ENCODE measurements at regions not wholly inside any gene's neighbourhood (a gene's known extent, or its start where the extent isn't known, plus 50 kb on each side); places are given as distances from the start of the nearest gene placed in this dataset.

GRCh38 chr15:70473581-70474370 lies 289.6 kb downstream of the UACA start:
- no peaks in the 10 kb centered on the region for H3K27me3 ChIP-seq (ENCODE audit: insufficient read depth, low read depth, low read length)
- no peaks in the 10 kb centered on the region for H3K36me3 ChIP-seq (ENCODE audit: insufficient read depth, low read length)
- H3K9ac ChIP-seq (ENCODE audit: low read length), result no peak overlapping the region
- TF ChIP-seq SMC3 (conservative IDR thresholded peaks at IDR 0.05; ENCODE audit: poor library complexity) (no peak), TAF1 (IDR thresholded peaks at IDR 0.05; ENCODE audit: low read depth) (no peak), EZH2 (IDR thresholded peaks at IDR 0.05; ENCODE audit: borderline replicate concordance, insufficient read depth, low read length, poor library complexity, severe bottlenecking) (no peak), RAD21 (conservative IDR thresholded peaks at IDR 0.05) (no peak), REST (IDR thresholded peaks at IDR 0.05; ENCODE audit: borderline replicate concordance) (no peak), EP300 (conservative IDR thresholded peaks at IDR 0.05; ENCODE audit: poor library complexity, severe bottlenecking) (no peak), POLR2AphosphoS5 (IDR thresholded peaks at IDR 0.05) (no peak), CTCF (IDR thresholded peaks at IDR 0.05; ENCODE audit: poor library complexity, severe bottlenecking) (no peak), MXI1 (conservative IDR thresholded peaks at IDR 0.05; ENCODE audit: poor library complexity, severe bottlenecking) (no peak)
- H4K20me1 ChIP-seq (ENCODE audit: insufficient read depth), result no peaks in the 10 kb centered on the region
- no peak overlapping the region for H2AFZ ChIP-seq (ENCODE audit: low read depth, low read length)
- H3K27ac ChIP-seq (ENCODE audit: low read length), result no peak overlapping the region
- H3K79me2 ChIP-seq (replicated peaks; ENCODE audit: insufficient read depth, low read length), result no peaks in the 10 kb centered on the region
- H3F3A ChIP-seq (ENCODE audit: insufficient read depth, low read length, poor library complexity, severe bottlenecking), result no peaks in the 10 kb centered on the region
- H3K4me3 ChIP-seq (ENCODE audit: low read length), result no peak overlapping the region
- H3K4me2 ChIP-seq (ENCODE audit: low read length), result no peak overlapping the region
- H3K9me2 ChIP-seq (ENCODE audit: insufficient read depth, low read length), result no peaks in the 10 kb centered on the region
- H3K9me3 ChIP-seq (ENCODE audit: low read length), result no peaks in the 10 kb centered on the region

GRCh38 chr15:70471517-70471916 lies 291.8 kb downstream of the UACA start:
- TF ChIP-seq EP300 (conservative IDR thresholded peaks at IDR 0.05; ENCODE audit: poor library complexity, severe bottlenecking) (no peak), SMC3 (conservative IDR thresholded peaks at IDR 0.05; ENCODE audit: poor library complexity) (no peak), POLR2AphosphoS5 (IDR thresholded peaks at IDR 0.05) (no peak), EZH2 (IDR thresholded peaks at IDR 0.05; ENCODE audit: borderline replicate concordance, insufficient read depth, low read length, poor library complexity, severe bottlenecking) (no peak)
- H3K4me3 ChIP-seq (ENCODE audit: low read length), result no peak overlapping the region

More at GRCh38 chr15:70471517-70471916, 291.8 kb downstream of the UACA start:
- no peaks in the 10 kb centered on the region for H3K9me2 ChIP-seq (ENCODE audit: insufficient read depth, low read length)
- H4K20me1 ChIP-seq (ENCODE audit: insufficient read depth), result no peaks in the 10 kb centered on the region
- H3K79me2 ChIP-seq (replicated peaks; ENCODE audit: insufficient read depth, low read length), result no peaks in the 10 kb centered on the region
- no peak overlapping the region for H3K4me2 ChIP-seq (ENCODE audit: low read length)
- H3K27ac ChIP-seq (ENCODE audit: low read length), result no peak overlapping the region
- H3K9ac ChIP-seq (ENCODE audit: low read length), result no peak overlapping the region
- H3K27me3 ChIP-seq (ENCODE audit: insufficient read depth, low read depth, low read length), result no peaks in the 10 kb centered on the region
- H3F3A ChIP-seq (ENCODE audit: insufficient read depth, low read length, poor library complexity, severe bottlenecking), result no peaks in the 10 kb centered on the region
- no peaks in the 10 kb centered on the region for H3K9me3 ChIP-seq (ENCODE audit: low read length)
- H3K36me3 ChIP-seq (ENCODE audit: insufficient read depth, low read length), result no peaks in the 10 kb centered on the region
- no peak overlapping the region for H2AFZ ChIP-seq (ENCODE audit: low read depth, low read length)

All from neural cell (in vitro differentiated cells).